ENCODE measurements at regions not wholly inside any gene's neighbourhood (a gene's known extent, or its start where the extent isn't known, plus 50 kb on each side); places are given as distances from the start of the nearest gene placed in this dataset.
"Not testable (repeated sequence)": the region's sequence is repeated elsewhere in the genome, so short reads cannot be mapped to it uniquely, and the experiment has no call there.

- in situ Hi-C loops (cut with MboI; ENCODE audit: low sequenced_read_pairs), result no loop called here
Measured at GRCh38 chr5:156006026-156006647, 320.8 kb upstream of the SGCD start.

DNA sequence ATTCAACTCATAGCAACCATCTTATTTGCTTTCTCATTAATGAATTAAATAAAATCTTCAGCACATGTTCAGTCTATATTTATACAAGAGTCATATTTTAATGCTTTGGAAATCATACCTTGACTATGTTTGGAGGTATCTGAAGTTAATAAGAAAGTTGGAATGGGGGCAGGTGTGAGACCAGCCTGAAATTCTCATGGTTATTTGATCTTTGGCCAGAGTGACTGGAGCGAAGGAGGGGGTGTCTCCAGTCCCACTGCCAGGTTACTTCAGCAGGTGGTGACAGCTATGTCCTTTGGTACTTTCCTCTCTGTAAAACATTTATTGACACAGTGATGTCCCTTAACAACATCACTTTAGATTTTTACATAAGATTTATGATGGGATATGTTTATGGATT lies 318.1 kb upstream of the SGCD start:
- in situ Hi-C loops (cut with MboI; ENCODE audit: low sequenced_read_pairs), result no loop called here

GRCh38 chr5:156009583-156009982 lies 317.4 kb upstream of the SGCD start:
- in situ Hi-C loops (cut with MboI; ENCODE audit: low sequenced_read_pairs), result no loop called here

- in situ Hi-C loops (cut with MboI; ENCODE audit: low sequenced_read_pairs), result no loop called here
Measured at GRCh38 chr5:156015137-156015536, 311.8 kb upstream of the SGCD start.

DNA sequence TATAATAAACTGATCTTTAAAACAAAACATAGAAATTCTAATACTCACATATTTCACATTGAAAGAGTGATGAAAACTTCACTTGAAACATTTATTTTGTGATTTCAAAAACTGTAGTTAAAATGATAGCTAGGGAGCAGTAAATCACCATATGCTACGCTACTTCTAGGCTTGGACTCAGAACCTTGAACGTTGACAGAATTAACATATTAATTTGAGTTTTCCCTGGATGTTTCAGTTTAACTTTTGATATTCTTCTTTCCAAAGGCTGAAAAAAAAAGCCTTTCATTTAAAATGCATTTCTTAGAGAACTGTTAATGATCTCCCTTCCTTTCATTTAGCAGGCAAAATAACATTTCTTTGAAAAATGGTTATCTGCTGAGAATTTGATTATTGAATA lies 307.8 kb upstream of the SGCD start:
- in situ Hi-C loops (cut with MboI; ENCODE audit: low sequenced_read_pairs), result no loop called here

GRCh38 chr5:156019571-156020180 lies 307.3 kb upstream of the SGCD start:
- in situ Hi-C loops (cut with MboI; ENCODE audit: low sequenced_read_pairs), result no loop called here

GRCh38 chr5:156020647-156021046 lies 306.3 kb upstream of the SGCD start:
- in situ Hi-C loops (cut with MboI; ENCODE audit: low sequenced_read_pairs), result no loop called here

DNA sequence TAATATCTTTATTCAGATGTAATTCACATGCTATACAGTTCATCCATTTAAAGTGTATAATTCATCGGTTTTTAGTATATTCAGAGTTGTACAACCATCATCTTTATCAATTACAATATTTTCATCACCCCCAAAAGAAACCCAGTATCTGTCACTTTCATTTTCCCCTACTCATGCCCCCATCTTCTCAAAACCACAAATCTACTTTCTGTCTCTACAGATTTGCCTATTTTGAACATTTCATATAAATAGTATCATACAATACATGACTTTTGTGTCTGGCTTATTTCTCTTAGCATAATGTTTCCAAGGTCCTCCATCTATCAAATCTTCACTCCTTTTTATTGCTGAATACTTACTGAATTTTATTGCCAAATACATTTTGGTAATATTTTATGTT lies 305.1 kb upstream of the SGCD start:
- in situ Hi-C loops (cut with MboI; ENCODE audit: low sequenced_read_pairs), result no loop called here

- in situ Hi-C loops (cut with MboI; ENCODE audit: low sequenced_read_pairs), result no loop called here
Measured at GRCh38 chr5:156025656-156026055, 301.3 kb upstream of the SGCD start.

- in situ Hi-C loops (cut with MboI; ENCODE audit: low sequenced_read_pairs), result no loop called here
Measured at GRCh38 chr5:156031181-156031580, 295.8 kb upstream of the SGCD start.

DNA sequence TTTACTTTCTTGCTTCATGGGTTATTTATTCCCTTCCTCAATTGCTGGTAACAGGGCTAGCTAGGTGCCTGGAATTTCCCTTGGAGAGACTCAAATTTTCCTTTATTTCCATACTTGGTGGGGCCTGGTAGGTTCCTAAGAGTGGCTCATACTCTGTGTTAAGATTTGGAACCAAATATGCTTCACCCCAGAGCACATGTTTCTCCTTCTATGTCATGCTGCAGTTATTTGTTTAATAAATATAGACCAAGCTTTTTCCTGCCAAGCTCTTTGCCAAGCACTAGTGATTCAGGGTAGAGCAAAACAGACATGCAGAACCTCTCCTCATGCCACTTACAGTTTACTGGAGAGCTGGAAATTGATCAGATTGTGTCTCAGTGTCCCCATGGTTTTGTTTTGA lies 290.3 kb upstream of the SGCD start:
- in situ Hi-C loops (cut with MboI; ENCODE audit: low sequenced_read_pairs), result no loop called here

DNA sequence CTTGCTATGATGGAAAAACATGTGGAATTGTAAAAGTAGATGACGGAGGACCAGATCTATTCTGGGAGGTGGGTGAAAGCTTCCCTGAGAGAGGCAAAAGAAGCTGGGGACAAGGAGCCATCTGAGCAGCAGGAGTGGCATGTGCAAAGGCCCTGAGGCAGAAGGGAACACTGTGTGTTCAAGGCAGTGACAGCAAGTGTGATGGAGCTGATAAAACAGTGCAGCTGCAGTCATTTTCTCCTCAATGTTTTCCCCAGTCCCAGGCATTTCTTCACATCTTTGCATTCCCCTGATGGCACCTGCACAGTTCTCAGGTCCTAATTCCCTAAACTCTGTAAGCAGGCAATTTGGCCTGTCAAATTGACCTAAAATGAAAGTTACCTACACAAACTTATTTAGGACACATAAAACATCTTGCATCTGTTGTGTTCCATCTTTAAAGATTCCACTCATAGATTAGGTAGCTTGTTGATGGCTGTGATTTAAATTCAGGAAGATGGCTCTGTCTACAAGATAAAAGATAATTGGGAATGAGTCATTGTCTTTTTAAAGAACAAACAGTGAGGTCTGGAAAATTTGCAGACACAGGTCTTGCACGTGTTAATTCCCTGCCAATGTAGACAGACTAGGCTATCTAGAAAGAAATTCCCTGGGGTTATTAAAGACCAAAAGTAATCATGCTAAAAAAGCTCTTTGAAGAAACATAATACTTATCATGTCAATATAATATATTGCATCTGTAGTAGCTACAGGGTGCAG lies 289.6 kb upstream of the SGCD start:
- in situ Hi-C loops (cut with MboI; ENCODE audit: low sequenced_read_pairs), result no loop called here

GRCh38 chr5:156042726-156043125 lies 284.2 kb upstream of the SGCD start:
- in situ Hi-C loops (cut with MboI; ENCODE audit: low sequenced_read_pairs), result no loop called here

- in situ Hi-C loops (cut with MboI; ENCODE audit: low sequenced_read_pairs), result no loop called here
Measured at GRCh38 chr5:156043351-156043750, 283.6 kb upstream of the SGCD start.

GRCh38 chr5:156051972-156052371 lies 275.0 kb upstream of the SGCD start:
- in situ Hi-C loops (cut with MboI; ENCODE audit: low sequenced_read_pairs), result no loop called here

GRCh38 chr5:156052656-156053055 lies 274.3 kb upstream of the SGCD start:
- in situ Hi-C loops (cut with MboI; ENCODE audit: low sequenced_read_pairs), result no loop called here

- in situ Hi-C loops (cut with MboI; ENCODE audit: low sequenced_read_pairs), result no loop called here
Measured at GRCh38 chr5:156053056-156053455, 273.9 kb upstream of the SGCD start.

GRCh38 chr5:156076912-156077311 lies 250.1 kb upstream of the SGCD start:
- in situ Hi-C loops (cut with MboI; ENCODE audit: low sequenced_read_pairs), result no loop called here

DNA sequence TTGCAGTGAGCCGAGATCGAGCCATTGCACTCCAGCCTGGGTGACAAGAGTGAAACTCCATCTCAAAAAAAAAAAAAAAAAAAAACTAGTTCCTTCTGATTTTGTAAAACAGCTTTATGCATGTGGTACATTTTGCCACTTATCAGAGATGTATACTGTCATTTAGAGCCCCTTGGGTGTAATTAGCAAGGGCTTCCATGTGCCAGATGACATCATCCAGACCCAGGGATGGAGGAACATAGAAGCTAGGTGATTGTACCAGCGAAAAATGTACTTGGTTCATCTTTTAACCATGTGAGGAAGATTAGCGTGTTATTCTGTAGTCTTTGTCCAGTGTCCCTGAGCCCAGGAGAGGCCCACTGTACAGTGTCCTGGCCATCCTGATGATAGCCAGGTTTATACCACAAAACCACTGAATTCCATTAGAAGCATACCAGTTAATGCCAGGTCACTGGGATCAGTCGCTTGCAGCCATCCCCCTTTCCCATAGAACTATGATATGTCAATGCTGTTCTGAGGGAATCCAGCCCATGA lies 239.3 kb upstream of the SGCD start:
- in situ Hi-C loops (cut with MboI; ENCODE audit: low sequenced_read_pairs), result no loop called here

DNA sequence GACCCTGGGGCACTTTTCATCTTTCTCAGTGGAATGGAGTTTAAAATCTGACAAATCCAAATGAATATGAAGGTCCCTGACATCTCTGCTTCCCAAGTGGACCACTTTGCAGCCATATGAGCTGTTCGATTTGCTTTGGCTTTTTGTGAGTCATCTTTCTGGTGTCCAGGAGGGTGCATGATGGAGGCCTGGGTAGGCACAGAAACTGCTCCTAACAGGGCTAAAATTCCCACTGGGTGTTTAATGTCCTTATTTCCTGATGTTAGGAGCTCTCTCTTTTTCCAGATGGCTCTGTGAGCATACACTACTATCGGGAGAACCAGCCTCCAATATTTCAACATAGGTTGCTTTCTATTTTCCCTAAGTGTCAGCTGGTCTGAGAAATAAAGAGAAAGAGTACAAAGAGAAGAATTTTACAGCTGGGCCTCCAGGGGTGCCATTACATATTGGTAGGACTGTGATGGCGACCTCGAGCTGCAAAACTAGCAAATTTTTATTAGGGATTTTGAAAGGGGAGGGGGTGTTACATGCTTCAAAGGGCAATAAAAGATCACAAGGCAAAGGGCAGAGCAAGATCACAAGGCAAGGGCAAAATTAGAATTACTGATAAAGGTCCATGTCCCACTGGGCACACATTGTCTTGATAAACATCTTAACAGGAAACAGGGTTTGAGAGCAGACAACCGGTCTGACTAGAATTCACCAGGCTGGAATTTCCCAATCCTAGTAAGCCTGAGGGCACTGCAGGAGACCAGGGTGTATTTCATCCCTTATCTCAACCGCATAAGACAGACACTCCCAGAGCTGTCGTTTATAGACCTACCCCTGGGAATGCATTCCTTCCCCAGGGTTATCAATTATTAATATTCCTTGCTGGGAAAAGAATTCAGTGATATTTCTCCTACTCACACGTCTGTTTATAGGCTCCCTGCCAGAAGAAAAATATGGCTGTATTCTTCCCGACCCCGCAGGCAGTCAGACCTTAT lies 236.7 kb upstream of the SGCD start:
- in situ Hi-C loops (cut with MboI; ENCODE audit: low sequenced_read_pairs), result not testable (repeated sequence)

- in situ Hi-C loops (cut with MboI; ENCODE audit: low sequenced_read_pairs), result no loop called here
Measured at GRCh38 chr5:156093024-156093423, 233.9 kb upstream of the SGCD start.
